SK-N-SH (cell line): ENCODE measurements at regions not wholly inside any gene's neighbourhood (a gene's known extent, or its start where the extent isn't known, plus 50 kb on each side); places are given as distances from the start of the nearest gene placed in this dataset.

Source experiments
- CTCF ChIA-PET: fragments of 300-600, 350-600 bp; formaldehyde crosslinking; extraction: SDS; loops from one replicate; lab custom pipeline; 2021; lab: Yijun Ruan, JAX
- POLR2A ChIA-PET: fragments of 350-600 bp; sonication (Branson Sonifier 250); formaldehyde crosslinking; extraction: SDS; loops from one replicate; lab custom pipeline; 2020; ENCODE audit warnings: antibody characterized with exemption, inconsistent platforms; lab: Yijun Ruan, JAX
- DNase-seq: peaks from one replicate; pipeline ENCODE4 v3.0.0; 2012
- H2AFZ ChIP-seq: fragments of 200-600 bp; sonication (generic); 2 replicates; pipeline ENCODE4 v1.8.1; 2016; ENCODE audit warnings: antibody characterized with exemption, mild to moderate bottlenecking, low read depth
- H3F3A ChIP-seq: fragments of 200-600 bp; sonication (generic); replicated peaks from 2 replicates; pipeline ENCODE3; 2016; ENCODE audit warnings: antibody characterized with exemption, mild to moderate bottlenecking; ENCODE audit not compliant: insufficient read depth
- H3K27ac ChIP-seq, 2 experiments: fragments of 200-500 bp in 1 of 2; fragments of 200-600 bp in 1 of 2; sonication (Bioruptor generic) in 1 of 2; sonication (generic), shearing (Covaris generic) in 1 of 2; 2 replicates each; pipeline versions ENCODE4 v1.5.1 to v1.6.1; 2014 to 2016; ENCODE audit warnings: low read depth in 2 of 2, inconsistent platforms in 1 of 2, low read length in 1 of 2, mild to moderate bottlenecking in 1 of 2, mixed read lengths in 1 of 2
- H3K27me3 ChIP-seq: fragments of 200-600 bp; sonication (generic), shearing (Covaris generic); 2 replicates; pipeline ENCODE4 v1.6.1; 2016; ENCODE audit warnings: mixed run types; ENCODE audit not compliant: insufficient read depth
- H3K36me3 ChIP-seq, 2 experiments: fragments of 200-500 bp in 1 of 2; fragments of 200-600 bp in 1 of 2; sonication (Bioruptor generic) in 1 of 2; sonication (generic) in 1 of 2; replicated peaks in 1 of 2; 2 replicates each; pipeline versions ENCODE3 to v1.5.1; 2014 to 2016; ENCODE audit warnings: low read length in 1 of 2, mild to moderate bottlenecking in 1 of 2; ENCODE audit not compliant: insufficient read depth in 2 of 2, control insufficient read depth in 1 of 2
- H3K4me1 ChIP-seq, 2 experiments: fragments of 200-500 bp in 1 of 2; fragments of 200-600 bp in 1 of 2; sonication (Bioruptor generic) in 1 of 2; sonication (generic), shearing (Covaris generic) in 1 of 2; 2 replicates each; pipeline versions ENCODE4 v1.5.1 to v1.6.1; 2014 to 2016; ENCODE audit warnings: low read depth in 1 of 2, low read length in 1 of 2, mixed run types in 1 of 2; ENCODE audit not compliant: insufficient read depth in 2 of 2, control insufficient read depth in 1 of 2
- H3K4me2 ChIP-seq: fragments of 200-600 bp; sonication (generic), shearing (Covaris generic); 2 replicates; pipeline ENCODE4 v1.6.1; 2017; ENCODE audit warnings: mixed run types
- H3K4me3 ChIP-seq, 2 experiments: fragments of 200-500 bp in 1 of 2; fragments of 200-600 bp in 1 of 2; sonication (Bioruptor generic) in 1 of 2; sonication (generic), shearing (Covaris generic) in 1 of 2; 2 replicates each; pipeline versions ENCODE4 v1.5.1 to v1.8.1; 2014 to 2016; ENCODE audit warnings: low read depth in 2 of 2, inconsistent platforms in 1 of 2, low read length in 1 of 2, mild to moderate bottlenecking in 1 of 2, mixed read lengths in 1 of 2, moderate library complexity in 1 of 2
- H3K79me2 ChIP-seq: fragments of 200-600 bp; sonication (generic); 2 replicates; pipeline ENCODE4 v1.8.1; 2017; ENCODE audit warnings: mild to moderate bottlenecking; ENCODE audit not compliant: insufficient read depth
- H3K9ac ChIP-seq: fragments of 200-600 bp; sonication (generic); 2 replicates; pipeline ENCODE4 v1.6.1; 2017; ENCODE audit warnings: mixed run types
- H3K9me2 ChIP-seq: fragments of 200-600 bp; sonication (generic); 2 replicates; pipeline ENCODE4 v1.6.1; 2017; ENCODE audit warnings: mixed run types
- H3K9me3 ChIP-seq: fragments of 200-600 bp; sonication (generic); 2 replicates; pipeline ENCODE4 v1.6.1; 2017; ENCODE audit warnings: mixed run types, mild to moderate bottlenecking, moderate library complexity
- H4K20me1 ChIP-seq: fragments of 200-600 bp; sonication (generic); 2 replicates; pipeline ENCODE4 v1.6.1; 2017; ENCODE audit warnings: mild to moderate bottlenecking, mixed run types; ENCODE audit not compliant: insufficient read depth
- CHD2 ChIP-seq: fragments of 150-350 bp; IDR thresholded peaks from 2 replicates; pipeline ENCODE4 v1.6.1; 2018; ENCODE audit warnings: low read length; ENCODE audit not compliant: partially characterized antibody
- ELF1 ChIP-seq: IDR thresholded peaks from 2 replicates; pipeline ENCODE4 v1.4.0; 2012
- EZH2phosphoT487 ChIP-seq: fragments of 200-600 bp; sonication (generic); IDR thresholded peaks from 2 replicates; pipeline ENCODE4 v1.6.1; 2017; ENCODE audit warnings: low read depth, mixed run types, mild to moderate bottlenecking, antibody characterized with exemption, moderate library complexity, borderline replicate concordance
- FOXM1 ChIP-seq: IDR thresholded peaks from 2 replicates; pipeline ENCODE4 v1.4.0; 2012; ENCODE audit warnings: low read depth, mild to moderate bottlenecking
- GATA2 ChIP-seq: sonication (generic); formaldehyde crosslinking; IDR thresholded peaks from 2 replicates; pipeline ENCODE4 v1.5.0; 2020; ENCODE audit warnings: mild to moderate bottlenecking, missing genetic modification reagents
- JUND ChIP-seq: IDR thresholded peaks from 2 replicates; pipeline ENCODE4 v1.4.0; 2012
- MXI1 ChIP-seq: IDR thresholded peaks from 2 replicates; pipeline ENCODE4 v1.6.1; 2012; ENCODE audit warnings: mild to moderate bottlenecking, low read depth, low read length, improper control_type of control experiment
- NFIC ChIP-seq: IDR thresholded peaks from 2 replicates; pipeline ENCODE4 v1.4.0; 2012; ENCODE audit warnings: borderline replicate concordance
- NRF1 ChIP-seq: IDR thresholded peaks from 2 replicates; pipeline ENCODE4 v1.6.1; 2012; ENCODE audit warnings: low read depth, mild to moderate bottlenecking, low read length
- PBX3 ChIP-seq: IDR thresholded peaks from 2 replicates; pipeline ENCODE4; 2012
- RAD21 ChIP-seq: IDR thresholded peaks from 2 replicates; pipeline ENCODE4 v1.6.1; 2012; ENCODE audit warnings: mild to moderate bottlenecking, low read length
- RFX5 ChIP-seq: IDR thresholded peaks from 2 replicates; pipeline ENCODE4 v1.6.1; 2012; ENCODE audit warnings: mild to moderate bottlenecking, improper control_type of control experiment, low read length
- SMC3 ChIP-seq: IDR thresholded peaks from 2 replicates; pipeline ENCODE4 v1.6.1; 2012; ENCODE audit warnings: low read depth, low read length, improper control_type of control experiment
- TAF1 ChIP-seq: IDR thresholded peaks from 2 replicates; pipeline ENCODE4 v1.6.1; 2012; ENCODE audit warnings: low read depth, mild to moderate bottlenecking, low read length, moderate library complexity, borderline replicate concordance
- YY1 ChIP-seq: IDR thresholded peaks from 2 replicates; pipeline ENCODE4 v1.4.0; 2012; ENCODE audit warnings: low read depth, mild to moderate bottlenecking
- TF ChIP-seq, protein P1 (sequence below): IDR thresholded peaks from 2 replicates; pipeline ENCODE4 v1.4.0; 2012; ENCODE audit warnings: low read depth, borderline replicate concordance
- TF ChIP-seq, protein P2 (sequence below): IDR thresholded peaks from 2 replicates; pipeline ENCODE4 v1.4.0; 2012; ENCODE audit warnings: low read depth
- TF ChIP-seq, protein P3 (sequence below): IDR thresholded peaks from 2 replicates; pipeline ENCODE4 v1.4.0; 2012; ENCODE audit warnings: low read depth, borderline replicate concordance
- TF ChIP-seq, protein P4 (sequence below): fragments of 200-600 bp; sonication (generic); IDR thresholded peaks from 2 replicates; pipeline ENCODE4 v1.6.1; 2017; ENCODE audit warnings: antibody characterized with exemption, mild to moderate bottlenecking, moderate library complexity

DNA sequence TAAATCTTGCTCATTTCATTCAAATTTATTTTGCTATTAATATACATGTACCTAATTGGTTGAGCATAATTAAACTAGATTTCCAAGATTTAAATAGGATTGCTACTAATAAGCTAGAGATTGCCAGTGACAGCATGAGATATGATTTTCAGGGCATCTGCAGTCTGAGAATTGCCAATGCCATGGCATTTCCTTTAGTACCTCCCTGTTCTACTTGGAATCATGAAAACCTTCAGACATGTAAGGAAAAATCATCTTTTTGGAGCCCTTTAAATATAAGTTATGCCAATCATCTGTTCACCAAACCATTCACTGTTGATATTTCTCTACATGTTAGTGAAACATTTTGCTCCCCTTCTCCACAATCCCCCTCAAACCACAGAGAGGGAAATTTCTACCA, 691.4 kb downstream of the DNAH5 start:
- CTCF ChIA-PET, result interaction anchor here (0.9 kb wide), 1 partner anchor 226 kb away, joined by 3 read pairs; no protein-coding TSS in a partner anchor
- POLR2A ChIA-PET, result no interaction called here
- H3K4me1 ChIP-seq, result no peaks in the 10 kb centered on the region

More for the DNA sequence above, 691.4 kb downstream of the DNAH5 start:
- no peaks in the 10 kb centered on the region for H3K27me3 ChIP-seq
- H3K9me3 ChIP-seq, result no peaks in the 10 kb centered on the region
- no peaks in the 10 kb centered on the region for H3F3A ChIP-seq
- H3K79me2 ChIP-seq, result no peaks in the 10 kb centered on the region
- no peak for DNase-seq
- no peaks in the 10 kb centered on the region for H3K9me2 ChIP-seq
- H2AFZ ChIP-seq, result no peak overlapping the region
- no peaks in the 10 kb centered on the region for H3K36me3 ChIP-seq
- no peak overlapping the region for H3K4me3 ChIP-seq
- H4K20me1 ChIP-seq, result no peaks in the 10 kb centered on the region
- H3K4me2 ChIP-seq, result no peak overlapping the region
- H3K9ac ChIP-seq, result no peak overlapping the region
- H3K27ac ChIP-seq, result no peak overlapping the region
- TF ChIP-seq FOXM1 (no peak), RFX5 (no peak), SMC3 (no peak), MXI1 (no peak), RAD21 (no peak), CHD2 (no peak), YY1 (no peak), JUND (no peak), NRF1 (no peak), PBX3 (no peak), EZH2phosphoT487 (no peak), GATA2 (no peak), TAF1 (no peak), NFIC (no peak), ELF1 (no peak)
- TF ChIP-seq, protein P1, sequence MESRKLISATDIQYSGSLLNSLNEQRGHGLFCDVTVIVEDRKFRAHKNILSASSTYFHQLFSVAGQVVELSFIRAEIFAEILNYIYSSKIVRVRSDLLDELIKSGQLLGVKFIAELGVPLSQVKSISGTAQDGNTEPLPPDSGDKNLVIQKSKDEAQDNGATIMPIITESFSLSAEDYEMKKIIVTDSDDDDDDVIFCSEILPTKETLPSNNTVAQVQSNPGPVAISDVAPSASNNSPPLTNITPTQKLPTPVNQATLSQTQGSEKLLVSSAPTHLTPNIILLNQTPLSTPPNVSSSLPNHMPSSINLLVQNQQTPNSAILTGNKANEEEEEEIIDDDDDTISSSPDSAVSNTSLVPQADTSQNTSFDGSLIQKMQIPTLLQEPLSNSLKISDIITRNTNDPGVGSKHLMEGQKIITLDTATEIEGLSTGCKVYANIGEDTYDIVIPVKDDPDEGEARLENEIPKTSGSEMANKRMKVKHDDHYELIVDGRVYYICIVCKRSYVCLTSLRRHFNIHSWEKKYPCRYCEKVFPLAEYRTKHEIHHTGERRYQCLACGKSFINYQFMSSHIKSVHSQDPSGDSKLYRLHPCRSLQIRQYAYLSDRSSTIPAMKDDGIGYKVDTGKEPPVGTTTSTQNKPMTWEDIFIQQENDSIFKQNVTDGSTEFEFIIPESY, result no peak
- TF ChIP-seq, protein P2, sequence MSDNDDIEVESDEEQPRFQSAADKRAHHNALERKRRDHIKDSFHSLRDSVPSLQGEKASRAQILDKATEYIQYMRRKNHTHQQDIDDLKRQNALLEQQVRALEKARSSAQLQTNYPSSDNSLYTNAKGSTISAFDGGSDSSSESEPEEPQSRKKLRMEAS, result no peak
- TF ChIP-seq, protein P3, sequence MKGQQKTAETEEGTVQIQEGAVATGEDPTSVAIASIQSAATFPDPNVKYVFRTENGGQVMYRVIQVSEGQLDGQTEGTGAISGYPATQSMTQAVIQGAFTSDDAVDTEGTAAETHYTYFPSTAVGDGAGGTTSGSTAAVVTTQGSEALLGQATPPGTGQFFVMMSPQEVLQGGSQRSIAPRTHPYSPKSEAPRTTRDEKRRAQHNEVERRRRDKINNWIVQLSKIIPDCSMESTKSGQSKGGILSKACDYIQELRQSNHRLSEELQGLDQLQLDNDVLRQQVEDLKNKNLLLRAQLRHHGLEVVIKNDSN, result no peak
- TF ChIP-seq, protein P4, sequence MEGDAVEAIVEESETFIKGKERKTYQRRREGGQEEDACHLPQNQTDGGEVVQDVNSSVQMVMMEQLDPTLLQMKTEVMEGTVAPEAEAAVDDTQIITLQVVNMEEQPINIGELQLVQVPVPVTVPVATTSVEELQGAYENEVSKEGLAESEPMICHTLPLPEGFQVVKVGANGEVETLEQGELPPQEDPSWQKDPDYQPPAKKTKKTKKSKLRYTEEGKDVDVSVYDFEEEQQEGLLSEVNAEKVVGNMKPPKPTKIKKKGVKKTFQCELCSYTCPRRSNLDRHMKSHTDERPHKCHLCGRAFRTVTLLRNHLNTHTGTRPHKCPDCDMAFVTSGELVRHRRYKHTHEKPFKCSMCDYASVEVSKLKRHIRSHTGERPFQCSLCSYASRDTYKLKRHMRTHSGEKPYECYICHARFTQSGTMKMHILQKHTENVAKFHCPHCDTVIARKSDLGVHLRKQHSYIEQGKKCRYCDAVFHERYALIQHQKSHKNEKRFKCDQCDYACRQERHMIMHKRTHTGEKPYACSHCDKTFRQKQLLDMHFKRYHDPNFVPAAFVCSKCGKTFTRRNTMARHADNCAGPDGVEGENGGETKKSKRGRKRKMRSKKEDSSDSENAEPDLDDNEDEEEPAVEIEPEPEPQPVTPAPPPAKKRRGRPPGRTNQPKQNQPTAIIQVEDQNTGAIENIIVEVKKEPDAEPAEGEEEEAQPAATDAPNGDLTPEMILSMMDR, result no peak
